ENCODE measurements at regions not wholly inside any gene's neighbourhood (a gene's known extent, or its start where the extent isn't known, plus 50 kb on each side); places are given as distances from the start of the nearest gene placed in this dataset.

GRCh38 chr12:31865023-31865422, 94.2 kb upstream of the RESF1 start:
- TF ChIP-seq CTCF (optimal IDR thresholded peaks at IDR 0.05 in 1 of 3, IDR thresholded peaks at IDR 0.05 in 1 of 3, conservative IDR thresholded peaks at IDR 0.05 in 1 of 3; ENCODE audit: extremely low read depth in 1 of 3, insufficient read depth in 2 of 3, low read length in 3 of 3) (no peak), EZH2 (IDR thresholded peaks at IDR 0.05; ENCODE audit: low read length) (no peak)

Data from keratinocyte (primary cell).